HepG2 (cell line): ENCODE measurements at regions not wholly inside any gene's neighbourhood (a gene's known extent, or its start where the extent isn't known, plus 50 kb on each side); places are given as distances from the start of the nearest gene placed in this dataset.

Experiments
- ASH2L ChIP-seq: fragments of 300-600, 200-600 bp; sonication (generic); IDR thresholded peaks from 2 replicates; pipeline ENCODE4 v1.7.0; 2017; ENCODE audit warnings: low read depth, mild to moderate bottlenecking, moderate library complexity, mixed read lengths, low read length; ENCODE audit not compliant: insufficient read length
- GTF2F1 ChIP-seq: fragments of 150-350 bp; IDR thresholded peaks from 2 replicates; pipeline ENCODE4 v1.6.1; 2014; ENCODE audit warnings: low read length
- KLF16 ChIP-seq, 2 experiments: sonication (generic) in 1 of 2; formaldehyde crosslinking in 1 of 2; IDR thresholded peaks; 2 replicates each; pipeline versions ENCODE4 v1.6.1 to v1.8.0; 2016 to 2023; ENCODE audit warnings: missing genetic modification reagents in 2 of 2, missing compliant biosample characterization in 1 of 2
- MTA1 ChIP-seq: sonication (generic); formaldehyde crosslinking; IDR thresholded peaks from 2 replicates; pipeline ENCODE4 v1.4.0; 2020; ENCODE audit warnings: missing genetic modification reagents, mild to moderate bottlenecking, borderline replicate concordance
- TARDBP ChIP-seq: sonication (generic); formaldehyde crosslinking; IDR thresholded peaks from 2 replicates; pipeline ENCODE4 v1.8.0; 2022; ENCODE audit warnings: mild to moderate bottlenecking, missing genetic modification reagents
- THAP11 ChIP-seq: IDR thresholded peaks from 2 replicates; pipeline ENCODE4 v1.6.1; 2016; ENCODE audit warnings: missing biosample characterization, missing genetic modification reagents
- ZNF501 ChIP-seq: sonication (generic); formaldehyde crosslinking; IDR thresholded peaks from 2 replicates; pipeline ENCODE4 v1.5.1; 2020; ENCODE audit warnings: mild to moderate bottlenecking, moderate library complexity, missing genetic modification reagents
- TF ChIP-seq, protein P1 (sequence below): sonication (generic); formaldehyde crosslinking; IDR thresholded peaks from 2 replicates; pipeline ENCODE4 v1.4.0; 2020; ENCODE audit warnings: missing genetic modification reagents
- TF ChIP-seq, protein P2 (sequence below): sonication (generic); formaldehyde crosslinking; IDR thresholded peaks from 2 replicates; pipeline ENCODE4 v1.5.0; 2020; ENCODE audit warnings: mild to moderate bottlenecking, missing genetic modification reagents, moderate library complexity
- TF ChIP-seq, protein P3 (sequence below): IDR thresholded peaks from 2 replicates; pipeline ENCODE4 v1.6.1; 2018; ENCODE audit warnings: missing genetic modification reagents, mild to moderate bottlenecking, missing compliant biosample characterization
- TF ChIP-seq, protein P4 (sequence below): sonication (generic); formaldehyde crosslinking; conservative IDR thresholded peaks from 2 replicates; pipeline ENCODE4 v1.8.0; 2022; ENCODE audit warnings: missing genetic modification reagents
- TF ChIP-seq, protein P5 (sequence below): IDR thresholded peaks from 2 replicates; pipeline ENCODE4 v1.6.1; 2016; ENCODE audit warnings: missing compliant biosample characterization, missing genetic modification reagents, borderline replicate concordance
- TF ChIP-seq, protein P6 (sequence below): sonication (generic); formaldehyde crosslinking; IDR thresholded peaks from 2 replicates; pipeline ENCODE4 v1.5.0; 2020; ENCODE audit warnings: missing genetic modification reagents, mild to moderate bottlenecking, borderline replicate concordance
- TF ChIP-seq, protein P7 (sequence below): sonication (generic); formaldehyde crosslinking; IDR thresholded peaks from 2 replicates; pipeline ENCODE4 v1.5.1; 2020; ENCODE audit warnings: mild to moderate bottlenecking, missing genetic modification reagents

DNA sequence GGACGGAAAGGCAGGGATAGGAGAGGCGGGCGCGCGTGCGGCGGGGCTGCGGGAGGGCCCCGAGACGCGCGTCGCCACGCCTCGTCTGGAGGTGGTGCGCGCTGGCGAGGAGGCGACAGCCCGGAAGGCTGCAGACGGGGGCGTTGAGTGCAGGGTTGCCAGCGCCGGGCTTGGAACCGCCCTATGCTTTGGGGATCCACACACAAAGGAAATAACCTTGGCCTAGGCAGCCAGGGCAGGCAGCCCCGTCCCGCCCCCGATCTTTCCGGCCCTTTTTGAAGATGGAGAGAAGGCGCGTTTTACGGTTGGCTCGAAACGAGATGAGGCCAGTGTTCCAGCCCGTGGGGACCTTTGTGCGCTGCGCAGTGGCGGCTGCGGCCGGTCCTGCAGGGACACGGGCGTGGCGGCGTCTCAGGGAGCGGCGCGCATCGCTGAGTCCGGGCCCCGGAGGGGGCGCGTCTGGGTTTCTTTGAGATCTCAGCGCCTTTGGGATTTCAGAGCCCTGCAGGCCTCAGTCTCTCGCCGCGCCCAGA is 50.8 kb upstream of the TRIM2 start (continued):
- TF ChIP-seq, protein P1, sequence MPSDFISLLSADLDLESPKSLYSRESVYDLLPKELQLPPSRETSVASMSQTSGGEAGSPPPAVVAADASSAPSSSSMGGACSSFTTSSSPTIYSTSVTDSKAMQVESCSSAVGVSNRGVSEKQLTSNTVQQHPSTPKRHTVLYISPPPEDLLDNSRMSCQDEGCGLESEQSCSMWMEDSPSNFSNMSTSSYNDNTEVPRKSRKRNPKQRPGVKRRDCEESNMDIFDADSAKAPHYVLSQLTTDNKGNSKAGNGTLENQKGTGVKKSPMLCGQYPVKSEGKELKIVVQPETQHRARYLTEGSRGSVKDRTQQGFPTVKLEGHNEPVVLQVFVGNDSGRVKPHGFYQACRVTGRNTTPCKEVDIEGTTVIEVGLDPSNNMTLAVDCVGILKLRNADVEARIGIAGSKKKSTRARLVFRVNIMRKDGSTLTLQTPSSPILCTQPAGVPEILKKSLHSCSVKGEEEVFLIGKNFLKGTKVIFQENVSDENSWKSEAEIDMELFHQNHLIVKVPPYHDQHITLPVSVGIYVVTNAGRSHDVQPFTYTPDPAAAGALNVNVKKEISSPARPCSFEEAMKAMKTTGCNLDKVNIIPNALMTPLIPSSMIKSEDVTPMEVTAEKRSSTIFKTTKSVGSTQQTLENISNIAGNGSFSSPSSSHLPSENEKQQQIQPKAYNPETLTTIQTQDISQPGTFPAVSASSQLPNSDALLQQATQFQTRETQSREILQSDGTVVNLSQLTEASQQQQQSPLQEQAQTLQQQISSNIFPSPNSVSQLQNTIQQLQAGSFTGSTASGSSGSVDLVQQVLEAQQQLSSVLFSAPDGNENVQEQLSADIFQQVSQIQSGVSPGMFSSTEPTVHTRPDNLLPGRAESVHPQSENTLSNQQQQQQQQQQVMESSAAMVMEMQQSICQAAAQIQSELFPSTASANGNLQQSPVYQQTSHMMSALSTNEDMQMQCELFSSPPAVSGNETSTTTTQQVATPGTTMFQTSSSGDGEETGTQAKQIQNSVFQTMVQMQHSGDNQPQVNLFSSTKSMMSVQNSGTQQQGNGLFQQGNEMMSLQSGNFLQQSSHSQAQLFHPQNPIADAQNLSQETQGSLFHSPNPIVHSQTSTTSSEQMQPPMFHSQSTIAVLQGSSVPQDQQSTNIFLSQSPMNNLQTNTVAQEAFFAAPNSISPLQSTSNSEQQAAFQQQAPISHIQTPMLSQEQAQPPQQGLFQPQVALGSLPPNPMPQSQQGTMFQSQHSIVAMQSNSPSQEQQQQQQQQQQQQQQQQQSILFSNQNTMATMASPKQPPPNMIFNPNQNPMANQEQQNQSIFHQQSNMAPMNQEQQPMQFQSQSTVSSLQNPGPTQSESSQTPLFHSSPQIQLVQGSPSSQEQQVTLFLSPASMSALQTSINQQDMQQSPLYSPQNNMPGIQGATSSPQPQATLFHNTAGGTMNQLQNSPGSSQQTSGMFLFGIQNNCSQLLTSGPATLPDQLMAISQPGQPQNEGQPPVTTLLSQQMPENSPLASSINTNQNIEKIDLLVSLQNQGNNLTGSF (CRISPR knock-in tag): no peak
- peak; percentile 41; the same call in 1 of the 2 replicates for TF ChIP-seq ZNF501 (CRISPR knock-in tag)
- no peak for TF ChIP-seq KLF16 (CRISPR knock-in tag; IDR thresholded peaks at IDR 0.05)
- TF ChIP-seq, protein P2, sequence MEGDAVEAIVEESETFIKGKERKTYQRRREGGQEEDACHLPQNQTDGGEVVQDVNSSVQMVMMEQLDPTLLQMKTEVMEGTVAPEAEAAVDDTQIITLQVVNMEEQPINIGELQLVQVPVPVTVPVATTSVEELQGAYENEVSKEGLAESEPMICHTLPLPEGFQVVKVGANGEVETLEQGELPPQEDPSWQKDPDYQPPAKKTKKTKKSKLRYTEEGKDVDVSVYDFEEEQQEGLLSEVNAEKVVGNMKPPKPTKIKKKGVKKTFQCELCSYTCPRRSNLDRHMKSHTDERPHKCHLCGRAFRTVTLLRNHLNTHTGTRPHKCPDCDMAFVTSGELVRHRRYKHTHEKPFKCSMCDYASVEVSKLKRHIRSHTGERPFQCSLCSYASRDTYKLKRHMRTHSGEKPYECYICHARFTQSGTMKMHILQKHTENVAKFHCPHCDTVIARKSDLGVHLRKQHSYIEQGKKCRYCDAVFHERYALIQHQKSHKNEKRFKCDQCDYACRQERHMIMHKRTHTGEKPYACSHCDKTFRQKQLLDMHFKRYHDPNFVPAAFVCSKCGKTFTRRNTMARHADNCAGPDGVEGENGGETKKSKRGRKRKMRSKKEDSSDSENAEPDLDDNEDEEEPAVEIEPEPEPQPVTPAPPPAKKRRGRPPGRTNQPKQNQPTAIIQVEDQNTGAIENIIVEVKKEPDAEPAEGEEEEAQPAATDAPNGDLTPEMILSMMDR (CRISPR knock-in tag): no peak
- TF ChIP-seq, protein P3, sequence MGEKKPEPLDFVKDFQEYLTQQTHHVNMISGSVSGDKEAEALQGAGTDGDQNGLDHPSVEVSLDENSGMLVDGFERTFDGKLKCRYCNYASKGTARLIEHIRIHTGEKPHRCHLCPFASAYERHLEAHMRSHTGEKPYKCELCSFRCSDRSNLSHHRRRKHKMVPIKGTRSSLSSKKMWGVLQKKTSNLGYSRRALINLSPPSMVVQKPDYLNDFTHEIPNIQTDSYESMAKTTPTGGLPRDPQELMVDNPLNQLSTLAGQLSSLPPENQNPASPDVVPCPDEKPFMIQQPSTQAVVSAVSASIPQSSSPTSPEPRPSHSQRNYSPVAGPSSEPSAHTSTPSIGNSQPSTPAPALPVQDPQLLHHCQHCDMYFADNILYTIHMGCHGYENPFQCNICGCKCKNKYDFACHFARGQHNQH (CRISPR knock-in tag): no peak
- TF ChIP-seq MTA1 (CRISPR knock-in tag): peak; percentile 78; the same call in 1 of the 2 replicates
- TF ChIP-seq THAP11 (CRISPR knock-in tag): no peak
- TF ChIP-seq, protein P4, sequence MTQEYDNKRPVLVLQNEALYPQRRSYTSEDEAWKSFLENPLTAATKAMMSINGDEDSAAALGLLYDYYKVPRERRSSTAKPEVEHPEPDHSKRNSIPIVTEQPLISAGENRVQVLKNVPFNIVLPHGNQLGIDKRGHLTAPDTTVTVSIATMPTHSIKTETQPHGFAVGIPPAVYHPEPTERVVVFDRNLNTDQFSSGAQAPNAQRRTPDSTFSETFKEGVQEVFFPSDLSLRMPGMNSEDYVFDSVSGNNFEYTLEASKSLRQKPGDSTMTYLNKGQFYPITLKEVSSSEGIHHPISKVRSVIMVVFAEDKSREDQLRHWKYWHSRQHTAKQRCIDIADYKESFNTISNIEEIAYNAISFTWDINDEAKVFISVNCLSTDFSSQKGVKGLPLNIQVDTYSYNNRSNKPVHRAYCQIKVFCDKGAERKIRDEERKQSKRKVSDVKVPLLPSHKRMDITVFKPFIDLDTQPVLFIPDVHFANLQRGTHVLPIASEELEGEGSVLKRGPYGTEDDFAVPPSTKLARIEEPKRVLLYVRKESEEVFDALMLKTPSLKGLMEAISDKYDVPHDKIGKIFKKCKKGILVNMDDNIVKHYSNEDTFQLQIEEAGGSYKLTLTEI (CRISPR knock-in tag): no peak
- TF ChIP-seq, protein P5, sequence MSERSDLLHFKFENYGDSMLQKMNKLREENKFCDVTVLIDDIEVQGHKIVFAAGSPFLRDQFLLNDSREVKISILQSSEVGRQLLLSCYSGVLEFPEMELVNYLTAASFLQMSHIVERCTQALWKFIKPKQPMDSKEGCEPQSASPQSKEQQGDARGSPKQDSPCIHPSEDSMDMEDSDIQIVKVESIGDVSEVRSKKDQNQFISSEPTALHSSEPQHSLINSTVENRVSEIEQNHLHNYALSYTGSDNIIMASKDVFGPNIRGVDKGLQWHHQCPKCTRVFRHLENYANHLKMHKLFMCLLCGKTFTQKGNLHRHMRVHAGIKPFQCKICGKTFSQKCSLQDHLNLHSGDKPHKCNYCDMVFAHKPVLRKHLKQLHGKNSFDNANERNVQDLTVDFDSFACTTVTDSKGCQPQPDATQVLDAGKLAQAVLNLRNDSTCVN: no peak
- TF ChIP-seq ASH2L: no peak
- TF ChIP-seq, protein P6, sequence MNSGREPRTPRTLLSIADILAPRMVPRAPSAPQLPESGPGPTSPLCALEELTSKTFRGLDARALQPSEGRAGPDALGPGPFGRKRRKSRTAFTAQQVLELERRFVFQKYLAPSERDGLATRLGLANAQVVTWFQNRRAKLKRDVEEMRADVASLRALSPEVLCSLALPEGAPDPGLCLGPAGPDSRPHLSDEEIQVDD (CRISPR knock-in tag): no peak
- TF ChIP-seq, protein P7, sequence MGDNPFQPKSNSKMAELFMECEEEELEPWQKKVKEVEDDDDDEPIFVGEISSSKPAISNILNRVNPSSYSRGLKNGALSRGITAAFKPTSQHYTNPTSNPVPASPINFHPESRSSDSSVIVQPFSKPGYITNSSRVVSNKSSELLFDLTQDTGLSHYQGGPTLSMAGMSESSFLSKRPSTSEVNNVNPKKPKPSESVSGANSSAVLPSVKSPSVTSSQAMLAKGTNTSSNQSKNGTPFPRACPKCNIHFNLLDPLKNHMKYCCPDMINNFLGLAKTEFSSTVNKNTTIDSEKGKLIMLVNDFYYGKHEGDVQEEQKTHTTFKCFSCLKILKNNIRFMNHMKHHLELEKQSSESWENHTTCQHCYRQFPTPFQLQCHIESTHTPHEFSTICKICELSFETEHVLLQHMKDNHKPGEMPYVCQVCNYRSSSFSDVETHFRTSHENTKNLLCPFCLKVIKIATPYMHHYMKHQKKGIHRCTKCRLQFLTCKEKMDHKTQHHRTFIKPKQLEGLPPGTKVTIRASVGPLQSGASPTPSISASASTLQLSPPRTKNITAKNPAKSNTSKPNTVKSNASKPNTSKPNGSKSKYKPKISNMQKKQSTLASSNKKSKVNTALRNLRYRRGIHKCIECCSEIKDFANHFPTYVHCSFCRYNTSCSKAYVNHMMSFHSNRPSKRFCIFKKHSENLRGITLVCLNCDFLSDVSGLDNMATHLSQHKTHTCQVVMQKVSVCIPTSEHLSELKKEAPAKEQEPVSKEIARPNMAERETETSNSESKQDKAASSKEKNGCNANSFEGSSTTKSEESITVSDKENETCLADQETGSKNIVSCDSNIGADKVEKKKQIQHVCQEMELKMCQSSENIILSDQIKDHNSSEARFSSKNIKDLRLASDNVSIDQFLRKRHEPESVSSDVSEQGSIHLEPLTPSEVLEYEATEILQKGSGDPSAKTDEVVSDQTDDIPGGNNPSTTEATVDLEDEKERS: no peak
- TF ChIP-seq TARDBP: no peak
- TF ChIP-seq GTF2F1: no peak
